CD4-positive, alpha-beta T cell (primary cell): ENCODE measurements at regions not wholly inside any gene's neighbourhood (a gene's known extent, or its start where the extent isn't known, plus 50 kb on each side); places are given as distances from the start of the nearest gene placed in this dataset.

Source experiments
- ATAC-seq: fragments of 200-7000 bp; cut with Tn5 transposase; one replicate; pipeline ENCODE4 v1.10.0; 2022; ENCODE audit warnings: mild to moderate bottlenecking; ENCODE audit not compliant: poor library complexity
- CTCF ChIA-PET: fragments of 350-600 bp; sonication (Branson Sonifier 250); formaldehyde crosslinking; loops from one replicate; lab custom pipeline; 2021; ENCODE audit warnings: antibody characterized with exemption, inconsistent platforms; lab: Charles Lee
- POLR2A ChIA-PET: fragments of 350-600 bp; sonication (Branson Sonifier 250); formaldehyde crosslinking; loops from one replicate; lab custom pipeline; 2021; ENCODE audit warnings: antibody characterized with exemption, inconsistent platforms; lab: Charles Lee
- DNase-seq, 14 experiments: peaks; one replicate each; pipeline ENCODE4 v3.0.0-alpha.2; 2013 to 2020; ENCODE audit warnings: mixed read lengths in 2 of 14
- H3K27ac ChIP-seq, 2 donors: one replicate each; pipeline versions ENCODE4 v1.5.1 to v1.7.0; 2013; ENCODE audit warnings: low read length in 2 of 2, low read depth in 1 of 2, mild to moderate bottlenecking in 1 of 2
- H3K27me3 ChIP-seq, 2 experiments: 1 replicate in 1 of 2; 2 replicates in 1 of 2; pipeline versions ENCODE4 v1.6.1 to v1.7.0; 2013; ENCODE audit warnings: low read length in 2 of 2, control low read depth in 1 of 2, mild to moderate bottlenecking in 1 of 2, moderate library complexity in 1 of 2; ENCODE audit not compliant: insufficient read depth in 2 of 2, control insufficient read depth in 1 of 2
- H3K36me3 ChIP-seq: one replicate; pipeline ENCODE4 v1.6.1; 2013; ENCODE audit warnings: low read length, control low read depth; ENCODE audit not compliant: insufficient read depth
- H3K4me1 ChIP-seq: one replicate; pipeline ENCODE4 v1.6.1; 2013; ENCODE audit warnings: low read length, control low read depth; ENCODE audit not compliant: insufficient read depth
- H3K4me3 ChIP-seq: one replicate; pipeline ENCODE4 v1.5.1; 2013; ENCODE audit warnings: mild to moderate bottlenecking, low read length, moderate library complexity
- H3K9me3 ChIP-seq, 2 experiments: 1 replicate in 1 of 2; 2 replicates in 1 of 2; pipeline versions ENCODE4 v1.6.1 to v1.7.0; 2013; ENCODE audit warnings: low read length in 2 of 2, mild to moderate bottlenecking in 2 of 2, control low read depth in 1 of 2, moderate library complexity in 1 of 2; ENCODE audit not compliant: control insufficient read depth in 1 of 2, insufficient read depth in 1 of 2
- H3K27ac Mint-ChIP-seq: one replicate; pipeline ENCODE4 v1.8.0; 2020; ENCODE audit warnings: mixed read lengths
- H3K27me3 Mint-ChIP-seq: one replicate; pipeline ENCODE4 v1.8.0; 2021; ENCODE audit warnings: mixed read lengths
- H3K36me3 Mint-ChIP-seq: one replicate; pipeline ENCODE4 v1.8.0; 2021; ENCODE audit warnings: low read depth, mixed read lengths
- H3K4me1 Mint-ChIP-seq: one replicate; pipeline ENCODE4 v1.8.0; 2021; ENCODE audit warnings: low read depth, mixed read lengths
- H3K4me3 Mint-ChIP-seq: one replicate; pipeline ENCODE4 v1.8.0; 2020; ENCODE audit warnings: mild to moderate bottlenecking, mixed read lengths
- H3K9me3 Mint-ChIP-seq: one replicate; pipeline ENCODE4 v1.8.0; 2020; ENCODE audit warnings: mixed read lengths
- intact Hi-C, 2 experiments: fragments of 100-400 bp; cut with DNase I in 1 of 2; cut with micrococcal nuclease in 1 of 2; formaldehyde crosslinking; loops; one replicate each; pipeline versions ENCODE4 v1.15.1 to v1.9.0; 2023 to 2025; cut with DNase I, micrococcal nuclease
- TF ChIP-seq, protein P1 (sequence below): fragments of 200-600 bp; IDR thresholded peaks from one replicate; pipeline ENCODE4 v1.8.0; 2022; ENCODE audit warnings: antibody characterized with exemption, mild to moderate bottlenecking

DNA sequence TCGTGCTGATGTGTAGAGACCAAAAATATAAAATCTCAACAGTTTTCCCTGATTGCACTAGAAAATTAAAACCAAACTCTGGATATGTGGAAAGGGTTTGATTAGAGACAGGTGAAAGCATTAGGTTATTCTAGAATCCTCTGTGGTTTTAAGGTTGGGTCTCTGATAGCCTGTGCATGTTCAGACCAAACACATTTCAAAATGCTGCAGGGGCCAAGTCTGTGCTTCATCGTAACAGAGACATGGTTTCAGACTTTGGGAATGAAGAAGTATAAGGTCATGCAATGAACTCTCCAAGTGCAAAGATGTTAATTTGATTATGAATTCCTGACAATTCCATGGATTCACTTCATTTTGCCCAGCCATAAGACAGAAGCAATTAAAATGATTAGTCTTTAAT lies 261.0 kb upstream of the KCNJ16 start:
- Mint-ChIP-seq H3K4me1 (no peaks in the 10 kb centered on the region), H3K27me3 (no peaks in the 10 kb centered on the region), H3K27ac (no peak overlapping the region), H3K4me3 (no peak overlapping the region), H3K9me3 (peaks cover 2% of the 10 kb centered on the region), H3K36me3 (no peaks in the 10 kb centered on the region)
- TF ChIP-seq, protein P1, sequence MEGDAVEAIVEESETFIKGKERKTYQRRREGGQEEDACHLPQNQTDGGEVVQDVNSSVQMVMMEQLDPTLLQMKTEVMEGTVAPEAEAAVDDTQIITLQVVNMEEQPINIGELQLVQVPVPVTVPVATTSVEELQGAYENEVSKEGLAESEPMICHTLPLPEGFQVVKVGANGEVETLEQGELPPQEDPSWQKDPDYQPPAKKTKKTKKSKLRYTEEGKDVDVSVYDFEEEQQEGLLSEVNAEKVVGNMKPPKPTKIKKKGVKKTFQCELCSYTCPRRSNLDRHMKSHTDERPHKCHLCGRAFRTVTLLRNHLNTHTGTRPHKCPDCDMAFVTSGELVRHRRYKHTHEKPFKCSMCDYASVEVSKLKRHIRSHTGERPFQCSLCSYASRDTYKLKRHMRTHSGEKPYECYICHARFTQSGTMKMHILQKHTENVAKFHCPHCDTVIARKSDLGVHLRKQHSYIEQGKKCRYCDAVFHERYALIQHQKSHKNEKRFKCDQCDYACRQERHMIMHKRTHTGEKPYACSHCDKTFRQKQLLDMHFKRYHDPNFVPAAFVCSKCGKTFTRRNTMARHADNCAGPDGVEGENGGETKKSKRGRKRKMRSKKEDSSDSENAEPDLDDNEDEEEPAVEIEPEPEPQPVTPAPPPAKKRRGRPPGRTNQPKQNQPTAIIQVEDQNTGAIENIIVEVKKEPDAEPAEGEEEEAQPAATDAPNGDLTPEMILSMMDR = no peak
- DNase-seq (no peak), ATAC-seq (no peak)
- peaks cover 0 to 4% of the 10 kb centered on the region in 2 experiments for H3K9me3 ChIP-seq
- ChIA-PET CTCF (no interaction called here), POLR2A (no interaction called here)
- H3K27ac ChIP-seq = no peak overlapping the region
- no peaks in the 10 kb centered on the region for H3K4me1 ChIP-seq
- no peaks in the 10 kb centered on the region for H3K36me3 ChIP-seq
- intact Hi-C loops = no loop called here
- H3K27me3 ChIP-seq = no peaks in the 10 kb centered on the region
- no peak overlapping the region for H3K4me3 ChIP-seq

DNA sequence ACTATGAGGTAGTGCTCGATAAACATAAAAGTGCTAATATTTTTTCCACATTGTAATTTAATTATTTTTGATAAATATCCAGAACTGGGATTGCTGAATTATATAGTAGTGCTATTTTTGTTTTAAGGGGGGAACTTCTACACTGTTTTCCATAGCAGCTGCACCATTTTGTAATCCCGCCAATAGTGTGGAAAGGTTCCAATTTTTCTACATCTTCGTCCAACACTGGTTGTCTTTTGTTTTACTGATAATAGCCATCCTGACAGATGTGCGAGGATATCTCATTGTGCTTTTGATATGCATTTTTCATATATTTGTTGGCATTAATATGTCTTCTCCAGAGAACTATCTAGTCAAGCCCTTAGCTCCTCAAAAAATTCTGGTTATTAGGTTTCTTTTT lies 259.6 kb upstream of the KCNJ16 start:
- H3K4me3 Mint-ChIP-seq = no peak overlapping the region
- no peaks in the 10 kb centered on the region for H3K36me3 Mint-ChIP-seq
- peaks cover 2% of the 10 kb centered on the region for H3K9me3 Mint-ChIP-seq
- no peak overlapping the region for H3K4me3 ChIP-seq
- intact Hi-C loops = no loop called here
- peaks cover 0 to 4% of the 10 kb centered on the region in 2 experiments for H3K9me3 ChIP-seq
- ATAC-seq (no peak), DNase-seq (no peak)
- no peaks in the 10 kb centered on the region for H3K36me3 ChIP-seq
- no peaks in the 10 kb centered on the region for H3K4me1 Mint-ChIP-seq
- POLR2A ChIA-PET = no interaction called here
- no peaks in the 10 kb centered on the region for H3K27me3 ChIP-seq
- no peaks in the 10 kb centered on the region for H3K27me3 Mint-ChIP-seq
- H3K27ac Mint-ChIP-seq = no peak overlapping the region
- H3K27ac ChIP-seq = no peak overlapping the region
- CTCF ChIA-PET = no interaction called here
- TF ChIP-seq, protein P1 = no peak
- no peaks in the 10 kb centered on the region for H3K4me1 ChIP-seq

DNA sequence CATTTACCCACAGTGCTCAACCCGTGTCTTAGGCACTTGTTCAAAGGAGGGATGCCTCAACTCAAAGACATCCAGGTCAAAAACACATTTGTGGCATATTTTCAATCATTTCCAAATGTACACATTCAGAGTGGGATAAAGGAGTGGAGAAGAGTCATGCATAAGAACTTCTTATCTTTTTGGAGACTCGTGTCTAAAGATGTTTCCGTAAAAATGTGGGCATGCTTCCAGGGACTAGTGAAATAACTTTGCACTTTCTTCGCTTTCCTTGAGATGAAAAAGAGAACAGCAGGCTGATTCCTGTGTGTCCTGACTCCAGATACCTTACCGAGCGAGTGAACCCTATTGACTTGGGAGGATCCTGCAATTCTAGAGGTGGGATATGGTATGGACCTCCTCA lies 256.6 kb upstream of the KCNJ16 start:
- CTCF ChIA-PET = no interaction called here
- no peak overlapping the region for H3K27ac ChIP-seq
- Mint-ChIP-seq H3K36me3 (no peaks in the 10 kb centered on the region), H3K27me3 (no peaks in the 10 kb centered on the region), H3K27ac (no peak overlapping the region), H3K4me1 (no peaks in the 10 kb centered on the region), H3K9me3 (no peaks in the 10 kb centered on the region), H3K4me3 (no peak overlapping the region)
- ATAC-seq = no peak
- POLR2A ChIA-PET = no interaction called here
- peaks cover 0 to 24% of the 10 kb centered on the region in 2 experiments for H3K9me3 ChIP-seq
- TF ChIP-seq, protein P1 = no peak
- DNase-seq = no peak
- H3K36me3 ChIP-seq = no peaks in the 10 kb centered on the region
- H3K27me3 ChIP-seq = no peaks in the 10 kb centered on the region
- H3K4me1 ChIP-seq = no peaks in the 10 kb centered on the region
- H3K4me3 ChIP-seq = no peak overlapping the region
- intact Hi-C loops = no loop called here
